ENCODE measurements at regions not wholly inside any gene's neighbourhood (a gene's known extent, or its start where the extent isn't known, plus 50 kb on each side); places are given as distances from the start of the nearest gene placed in this dataset.
"Not testable (repeated sequence)": the region's sequence is repeated elsewhere in the genome, so short reads cannot be mapped to it uniquely, and the experiment has no call there.

DNA sequence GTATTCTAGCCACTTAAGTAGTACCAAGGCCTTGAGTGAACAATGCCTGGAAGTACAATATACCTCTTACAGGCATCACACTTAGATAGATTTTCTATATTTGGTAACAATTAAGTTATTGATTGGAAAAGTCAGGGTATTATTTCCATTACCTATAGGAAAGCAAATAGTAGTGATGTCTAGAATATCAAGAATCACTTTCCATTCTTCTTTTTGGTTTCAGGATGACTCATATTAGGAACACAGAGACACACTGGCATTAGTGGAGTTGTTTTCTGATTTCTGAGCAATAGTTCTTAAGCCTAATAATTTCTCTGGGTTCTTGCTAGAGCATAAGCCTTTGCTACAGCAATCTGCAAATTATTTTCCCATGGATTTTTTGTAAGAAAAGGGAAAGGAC lies 1640.0 kb upstream of the SEL1L start:
- H3K9me3 ChIP-seq (ENCODE audit: control insufficient read depth, insufficient read depth, low read depth, low read length): no peaks in the 10 kb centered on the region
- H3K36me3 ChIP-seq (ENCODE audit: control insufficient read depth, insufficient read depth, low read length): no peaks in the 10 kb centered on the region
- no peak overlapping the region for H3K27ac ChIP-seq (ENCODE audit: low read length)
- CTCF ChIA-PET: no interaction called here
- DNase-seq (ENCODE audit: low read depth, low spot score) (no peak), ATAC-seq (no peak)
- TF ChIP-seq POLR2AphosphoS5 (IDR thresholded peaks at IDR 0.05; ENCODE audit: low read depth, low read length) (no peak), TCF7L2 (IDR thresholded peaks at IDR 0.05; ENCODE audit: low read depth, low read length) (no peak), SIN3A (IDR thresholded peaks at IDR 0.05; ENCODE audit: borderline replicate concordance, insufficient read depth, low read depth, low read length) (no peak)
- TF ChIP-seq, protein P1, sequence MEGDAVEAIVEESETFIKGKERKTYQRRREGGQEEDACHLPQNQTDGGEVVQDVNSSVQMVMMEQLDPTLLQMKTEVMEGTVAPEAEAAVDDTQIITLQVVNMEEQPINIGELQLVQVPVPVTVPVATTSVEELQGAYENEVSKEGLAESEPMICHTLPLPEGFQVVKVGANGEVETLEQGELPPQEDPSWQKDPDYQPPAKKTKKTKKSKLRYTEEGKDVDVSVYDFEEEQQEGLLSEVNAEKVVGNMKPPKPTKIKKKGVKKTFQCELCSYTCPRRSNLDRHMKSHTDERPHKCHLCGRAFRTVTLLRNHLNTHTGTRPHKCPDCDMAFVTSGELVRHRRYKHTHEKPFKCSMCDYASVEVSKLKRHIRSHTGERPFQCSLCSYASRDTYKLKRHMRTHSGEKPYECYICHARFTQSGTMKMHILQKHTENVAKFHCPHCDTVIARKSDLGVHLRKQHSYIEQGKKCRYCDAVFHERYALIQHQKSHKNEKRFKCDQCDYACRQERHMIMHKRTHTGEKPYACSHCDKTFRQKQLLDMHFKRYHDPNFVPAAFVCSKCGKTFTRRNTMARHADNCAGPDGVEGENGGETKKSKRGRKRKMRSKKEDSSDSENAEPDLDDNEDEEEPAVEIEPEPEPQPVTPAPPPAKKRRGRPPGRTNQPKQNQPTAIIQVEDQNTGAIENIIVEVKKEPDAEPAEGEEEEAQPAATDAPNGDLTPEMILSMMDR (IDR thresholded peaks at IDR 0.05): no peak
- H3K27me3 ChIP-seq (ENCODE audit: control insufficient read depth, insufficient read depth, low read length): no peaks in the 10 kb centered on the region
- POLR2A ChIA-PET: no interaction called here
- no peak overlapping the region for H3K4me3 ChIP-seq (ENCODE audit: low read depth in 2 of 2, low read length in 2 of 2)
- no peaks in the 10 kb centered on the region for H3K4me1 ChIP-seq (ENCODE audit: control insufficient read depth, insufficient read depth, low read length)
- BruUV-seq (replicated peaks): no TSS peak
- in situ Hi-C loops (cut with HindIII; ENCODE audit: low pct_unique_long_range_greater_than_20kb, low sequenced_read_pairs) (no loop called here), intact Hi-C loops (cut with micrococcal nuclease; ENCODE audit: unreplicated experiment) (no loop called here)

DNA sequence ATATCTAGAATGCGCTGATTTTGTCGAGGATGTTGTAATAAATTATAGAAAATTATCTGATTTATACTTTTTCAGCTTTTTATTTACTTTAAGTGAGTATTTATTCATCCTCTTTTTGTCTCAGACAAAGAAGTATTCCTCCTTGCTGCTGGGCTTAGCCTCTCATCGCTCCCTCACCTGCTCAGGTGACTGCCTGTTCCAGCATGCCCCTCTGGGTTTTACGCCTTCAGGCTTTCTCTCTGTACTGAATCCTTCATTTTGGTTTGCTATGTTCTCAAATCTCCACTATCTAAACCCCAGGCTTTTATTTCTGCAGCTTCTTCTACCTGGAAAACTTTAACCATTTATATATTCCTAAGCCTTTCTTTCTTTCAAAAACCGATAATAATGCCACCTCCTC lies 1650.9 kb upstream of the SEL1L start:
- no peak overlapping the region for H3K4me3 ChIP-seq (ENCODE audit: low read depth in 2 of 2, low read length in 2 of 2)
- intact Hi-C loops (cut with micrococcal nuclease; ENCODE audit: unreplicated experiment) (no loop called here), in situ Hi-C loops (cut with HindIII; ENCODE audit: low pct_unique_long_range_greater_than_20kb, low sequenced_read_pairs) (no loop called here)
- no peaks in the 10 kb centered on the region for H3K27me3 ChIP-seq (ENCODE audit: control insufficient read depth, insufficient read depth, low read length)
- no peaks in the 10 kb centered on the region for H3K4me1 ChIP-seq (ENCODE audit: control insufficient read depth, insufficient read depth, low read length)
- H3K27ac ChIP-seq (ENCODE audit: low read length): no peak overlapping the region
- TF ChIP-seq, protein P2, sequence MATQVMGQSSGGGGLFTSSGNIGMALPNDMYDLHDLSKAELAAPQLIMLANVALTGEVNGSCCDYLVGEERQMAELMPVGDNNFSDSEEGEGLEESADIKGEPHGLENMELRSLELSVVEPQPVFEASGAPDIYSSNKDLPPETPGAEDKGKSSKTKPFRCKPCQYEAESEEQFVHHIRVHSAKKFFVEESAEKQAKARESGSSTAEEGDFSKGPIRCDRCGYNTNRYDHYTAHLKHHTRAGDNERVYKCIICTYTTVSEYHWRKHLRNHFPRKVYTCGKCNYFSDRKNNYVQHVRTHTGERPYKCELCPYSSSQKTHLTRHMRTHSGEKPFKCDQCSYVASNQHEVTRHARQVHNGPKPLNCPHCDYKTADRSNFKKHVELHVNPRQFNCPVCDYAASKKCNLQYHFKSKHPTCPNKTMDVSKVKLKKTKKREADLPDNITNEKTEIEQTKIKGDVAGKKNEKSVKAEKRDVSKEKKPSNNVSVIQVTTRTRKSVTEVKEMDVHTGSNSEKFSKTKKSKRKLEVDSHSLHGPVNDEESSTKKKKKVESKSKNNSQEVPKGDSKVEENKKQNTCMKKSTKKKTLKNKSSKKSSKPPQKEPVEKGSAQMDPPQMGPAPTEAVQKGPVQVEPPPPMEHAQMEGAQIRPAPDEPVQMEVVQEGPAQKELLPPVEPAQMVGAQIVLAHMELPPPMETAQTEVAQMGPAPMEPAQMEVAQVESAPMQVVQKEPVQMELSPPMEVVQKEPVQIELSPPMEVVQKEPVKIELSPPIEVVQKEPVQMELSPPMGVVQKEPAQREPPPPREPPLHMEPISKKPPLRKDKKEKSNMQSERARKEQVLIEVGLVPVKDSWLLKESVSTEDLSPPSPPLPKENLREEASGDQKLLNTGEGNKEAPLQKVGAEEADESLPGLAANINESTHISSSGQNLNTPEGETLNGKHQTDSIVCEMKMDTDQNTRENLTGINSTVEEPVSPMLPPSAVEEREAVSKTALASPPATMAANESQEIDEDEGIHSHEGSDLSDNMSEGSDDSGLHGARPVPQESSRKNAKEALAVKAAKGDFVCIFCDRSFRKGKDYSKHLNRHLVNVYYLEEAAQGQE (IDR thresholded peaks at IDR 0.05; ENCODE audit: insufficient read depth in 1 of 2, low read depth in 2 of 2, low read length in 1 of 2): no peak
- no peak for TF ChIP-seq TCF7L2 (IDR thresholded peaks at IDR 0.05; ENCODE audit: low read depth, low read length)
- no peak for TF ChIP-seq POLR2AphosphoS5 (IDR thresholded peaks at IDR 0.05; ENCODE audit: low read depth, low read length)
- no peak for TF ChIP-seq SIN3A (IDR thresholded peaks at IDR 0.05; ENCODE audit: borderline replicate concordance, insufficient read depth, low read depth, low read length)
- TF ChIP-seq, protein P1 (IDR thresholded peaks at IDR 0.05): no peak
- ATAC-seq (no peak), DNase-seq (ENCODE audit: low read depth, low spot score) (no peak)
- CTCF ChIA-PET: no interaction called here
- no peaks in the 10 kb centered on the region for H3K36me3 ChIP-seq (ENCODE audit: control insufficient read depth, insufficient read depth, low read length)
- POLR2A ChIA-PET: no interaction called here
- BruUV-seq (replicated peaks): no TSS peak
- no peaks in the 10 kb centered on the region for H3K9me3 ChIP-seq (ENCODE audit: control insufficient read depth, insufficient read depth, low read depth, low read length)

DNA sequence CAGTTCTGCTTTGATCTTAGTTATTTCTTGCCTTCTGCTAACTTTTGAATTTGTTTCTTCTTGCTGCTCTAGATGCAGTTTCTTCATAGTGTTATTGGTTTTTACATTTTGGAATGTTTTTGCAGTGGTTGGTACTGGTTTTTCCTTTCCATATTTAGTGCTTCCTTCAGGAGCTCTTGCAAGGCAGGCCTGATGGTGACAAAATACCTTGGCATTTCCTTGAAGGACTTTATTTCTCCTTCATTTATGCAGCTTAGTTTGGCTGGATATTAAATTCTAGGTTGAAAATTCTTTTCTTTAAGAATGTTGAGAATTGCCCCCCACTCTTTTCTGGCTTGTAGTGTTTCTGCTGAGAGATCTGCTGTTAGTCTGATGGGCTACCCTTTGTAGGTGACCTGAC lies 1654.7 kb upstream of the SEL1L start:
- BruUV-seq (replicated peaks); ATAC-seq; DNase-seq (ENCODE audit: low read depth, low spot score); H3K4me3 ChIP-seq (ENCODE audit: low read depth in 2 of 2, low read length in 2 of 2); POLR2A ChIA-PET; H3K27ac ChIP-seq (ENCODE audit: low read length); H3K9me3 ChIP-seq (ENCODE audit: control insufficient read depth, insufficient read depth, low read depth, low read length); H3K27me3 ChIP-seq (ENCODE audit: control insufficient read depth, insufficient read depth, low read length); H3K4me1 ChIP-seq (ENCODE audit: control insufficient read depth, insufficient read depth, low read length); H3K36me3 ChIP-seq (ENCODE audit: control insufficient read depth, insufficient read depth, low read length); in situ Hi-C loops (cut with HindIII; ENCODE audit: low pct_unique_long_range_greater_than_20kb, low sequenced_read_pairs); CTCF ChIA-PET; intact Hi-C loops (cut with micrococcal nuclease; ENCODE audit: unreplicated experiment): not testable (repeated sequence)
